AG09319 (cell line): ENCODE measurements at regions not wholly inside any gene's neighbourhood (a gene's known extent, or its start where the extent isn't known, plus 50 kb on each side); places are given as distances from the start of the nearest gene placed in this dataset.

ENCODE experiments used
- DNase-seq: peaks from one replicate; pipeline ENCODE4 v3.0.0-alpha.2; 2010; ENCODE audit warnings: low read depth; ENCODE audit errors: extremely low read depth
- TF ChIP-seq, protein P1 (sequence below): IDR thresholded peaks from 2 replicates; pipeline ENCODE4 v1.5.1; 2011; ENCODE audit warnings: low read depth, mild to moderate bottlenecking, inconsistent platforms, low read length, moderate library complexity

DNA sequence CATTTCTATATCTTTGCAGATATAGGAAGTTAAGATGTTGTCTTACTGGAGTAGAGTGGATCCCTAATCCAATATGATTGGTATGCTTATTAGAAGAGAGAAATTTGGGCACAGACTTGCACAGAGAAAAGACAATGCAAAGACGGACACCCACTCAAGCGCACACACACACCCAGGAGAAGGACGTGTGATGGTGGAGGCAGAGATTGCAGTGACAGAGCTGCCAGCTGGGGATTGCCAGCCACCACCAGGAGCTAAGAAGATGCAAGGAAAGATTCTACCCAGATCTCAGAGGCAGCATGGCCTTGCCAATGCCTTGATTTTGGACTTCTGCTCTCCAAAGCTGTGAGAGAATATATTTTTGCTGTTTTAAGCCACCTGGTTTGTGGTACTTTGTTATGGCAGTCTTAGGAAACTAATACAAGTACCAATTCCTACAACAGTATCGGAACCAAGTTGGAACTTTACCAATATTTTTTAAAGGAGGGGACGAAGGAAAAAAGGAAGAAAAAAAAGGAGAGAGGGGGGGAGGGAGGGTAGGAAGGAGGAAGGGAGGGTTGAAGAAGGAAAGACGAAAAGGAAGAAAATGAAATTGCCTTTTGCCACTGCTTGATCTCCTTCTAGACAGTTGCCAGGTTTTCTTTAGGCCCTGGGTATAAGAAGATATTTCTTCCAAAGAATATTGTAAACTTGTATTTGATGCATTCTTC is 334.0 kb downstream of the BUD13 start:
- TF ChIP-seq, protein P1, sequence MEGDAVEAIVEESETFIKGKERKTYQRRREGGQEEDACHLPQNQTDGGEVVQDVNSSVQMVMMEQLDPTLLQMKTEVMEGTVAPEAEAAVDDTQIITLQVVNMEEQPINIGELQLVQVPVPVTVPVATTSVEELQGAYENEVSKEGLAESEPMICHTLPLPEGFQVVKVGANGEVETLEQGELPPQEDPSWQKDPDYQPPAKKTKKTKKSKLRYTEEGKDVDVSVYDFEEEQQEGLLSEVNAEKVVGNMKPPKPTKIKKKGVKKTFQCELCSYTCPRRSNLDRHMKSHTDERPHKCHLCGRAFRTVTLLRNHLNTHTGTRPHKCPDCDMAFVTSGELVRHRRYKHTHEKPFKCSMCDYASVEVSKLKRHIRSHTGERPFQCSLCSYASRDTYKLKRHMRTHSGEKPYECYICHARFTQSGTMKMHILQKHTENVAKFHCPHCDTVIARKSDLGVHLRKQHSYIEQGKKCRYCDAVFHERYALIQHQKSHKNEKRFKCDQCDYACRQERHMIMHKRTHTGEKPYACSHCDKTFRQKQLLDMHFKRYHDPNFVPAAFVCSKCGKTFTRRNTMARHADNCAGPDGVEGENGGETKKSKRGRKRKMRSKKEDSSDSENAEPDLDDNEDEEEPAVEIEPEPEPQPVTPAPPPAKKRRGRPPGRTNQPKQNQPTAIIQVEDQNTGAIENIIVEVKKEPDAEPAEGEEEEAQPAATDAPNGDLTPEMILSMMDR = no peak
- no peak for DNase-seq

DNA sequence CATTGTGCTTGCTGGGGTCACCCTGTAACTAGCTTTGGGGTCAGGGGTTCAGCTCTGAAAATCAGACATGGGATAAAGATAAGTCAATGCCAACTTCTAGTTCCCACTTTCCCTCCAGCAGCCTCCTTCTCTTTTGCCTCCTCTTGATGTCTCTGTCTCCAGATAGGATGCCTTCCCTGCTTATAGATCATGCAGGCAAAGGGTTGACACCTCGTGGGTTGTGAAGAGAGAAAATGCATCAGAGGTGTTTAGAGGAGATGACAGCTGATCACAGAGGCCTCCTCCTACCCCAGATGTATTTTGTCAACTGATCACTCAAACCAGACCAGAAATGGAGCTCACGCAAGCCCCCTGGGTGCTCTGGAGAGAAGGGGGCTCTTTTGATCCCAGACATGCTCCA is 337.8 kb downstream of the BUD13 start:
- TF ChIP-seq, protein P1 = no peak
- DNase-seq = no peak

DNA sequence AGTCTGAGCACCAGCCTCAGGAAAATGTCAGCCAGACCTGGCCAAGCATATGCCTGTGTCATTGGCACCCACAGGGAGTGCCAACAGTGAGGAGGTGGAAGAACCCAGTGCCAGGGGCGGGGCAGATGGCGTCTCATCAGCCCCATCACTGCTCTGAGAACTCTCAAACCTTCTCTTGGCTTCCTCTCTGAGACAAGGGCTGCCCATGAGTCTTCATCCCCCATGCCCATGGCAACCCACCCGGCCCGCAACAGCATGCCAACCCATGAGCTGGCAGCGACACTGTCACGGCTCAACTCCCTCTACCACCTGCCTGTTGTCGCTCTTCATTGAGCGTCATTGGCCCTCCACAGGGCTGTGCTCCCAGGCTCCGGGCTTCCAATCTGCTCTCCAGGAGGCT is 340.5 kb downstream of the BUD13 start:
- DNase-seq = no peak
- TF ChIP-seq, protein P1 = no peak

DNA sequence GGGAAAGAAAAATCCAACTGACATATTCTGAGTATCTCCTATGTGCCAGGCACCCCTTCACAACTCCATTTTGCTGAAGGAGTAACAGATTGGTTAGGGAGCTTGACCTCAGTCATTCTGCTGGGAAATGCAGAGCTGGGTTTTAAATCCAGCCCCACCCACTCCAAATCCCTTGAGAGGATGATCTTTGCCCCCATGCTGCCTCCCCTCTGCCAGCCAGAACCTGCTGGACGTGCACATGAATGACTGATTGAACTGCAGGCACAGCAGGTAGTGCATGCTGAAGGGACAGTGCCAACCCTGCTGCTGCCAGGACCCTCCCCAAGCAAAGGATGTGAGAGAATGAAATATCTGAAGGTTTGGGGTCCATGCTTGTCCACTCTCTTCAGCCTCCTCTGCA is 340.9 kb downstream of the BUD13 start:
- no peak for DNase-seq
- TF ChIP-seq, protein P1 = no peak

DNA sequence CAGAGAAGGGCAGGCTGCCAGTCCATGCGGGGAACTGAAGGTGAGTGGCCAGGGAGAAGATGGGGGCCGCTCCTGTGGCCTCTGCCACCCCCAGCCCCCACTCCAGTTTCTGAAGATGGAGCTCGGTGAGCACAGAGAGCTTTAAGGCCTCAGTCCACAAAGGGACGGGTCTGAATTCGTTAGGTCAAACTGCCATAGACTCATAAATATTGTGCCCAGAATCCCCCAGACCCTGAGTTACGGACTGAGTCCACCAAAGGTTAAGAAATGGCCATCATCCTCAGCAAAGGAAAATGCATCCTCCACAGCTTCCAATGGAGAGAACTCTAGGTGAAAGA is 344.2 kb downstream of the BUD13 start:
- DNase-seq = no peak
- TF ChIP-seq, protein P1 = no peak

DNA sequence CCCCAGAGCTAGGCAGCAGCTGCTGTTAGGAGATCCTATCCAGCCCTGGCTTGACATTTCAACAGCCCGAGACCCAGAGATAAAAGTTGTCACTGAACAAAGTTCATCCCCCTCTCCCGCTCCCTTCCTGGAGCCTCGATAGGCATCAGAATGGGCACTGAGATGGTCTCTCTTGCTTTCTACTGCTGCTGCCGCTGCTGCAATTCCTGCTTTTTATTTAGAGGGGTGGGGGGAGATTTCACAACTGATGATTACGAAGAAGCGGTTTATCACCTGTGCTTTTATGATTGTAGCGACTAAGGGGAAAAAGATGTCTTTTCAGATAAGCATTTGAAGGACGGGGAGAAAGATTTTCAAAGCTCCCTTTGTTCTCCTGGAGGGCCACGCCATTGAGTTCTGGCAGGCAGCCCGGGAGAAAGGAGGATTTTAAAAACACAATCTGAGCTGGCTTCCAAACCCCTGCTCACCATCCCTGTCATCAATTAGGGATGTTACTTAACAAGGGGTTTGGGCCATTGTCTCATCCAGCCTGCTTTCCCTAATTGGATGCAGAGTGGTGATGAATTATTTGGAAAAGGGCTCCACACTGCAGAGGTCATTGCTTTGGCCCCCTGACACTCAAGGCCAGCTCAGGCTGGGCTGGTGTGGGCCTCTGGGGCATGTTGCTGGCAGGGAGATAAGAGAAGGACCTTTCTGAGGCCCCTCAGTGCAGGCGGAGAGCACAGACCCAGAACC is 344.7 kb downstream of the BUD13 start:
- DNase-seq = no peak

More for the DNA sequence above, 344.7 kb downstream of the BUD13 start:
- TF ChIP-seq, protein P1 = no peak
